ENCODE measurements at regions not wholly inside any gene's neighbourhood (a gene's known extent, or its start where the extent isn't known, plus 50 kb on each side); places are given as distances from the start of the nearest gene placed in this dataset.

GRCh38 chr12:89791286-89791685, 82.6 kb upstream of the ATP2B1 start (continued):
- TF ChIP-seq PAX5 (IDR thresholded peaks at IDR 0.05; ENCODE audit: borderline replicate concordance, low read depth, low read length): no peak
- TF ChIP-seq CBX3 (IDR thresholded peaks at IDR 0.05; ENCODE audit: borderline replicate concordance, low read depth): no peak
- no peak for TF ChIP-seq MTA3 (IDR thresholded peaks at IDR 0.05; ENCODE audit: borderline replicate concordance, low read length)
- TF ChIP-seq HDAC6 (IDR thresholded peaks at IDR 0.05; ENCODE audit: unreplicated experiment): no peak
- no peak for TF ChIP-seq ZNF622 (IDR thresholded peaks at IDR 0.05)
- TF ChIP-seq CHD1 (IDR thresholded peaks at IDR 0.05; ENCODE audit: low read depth, low read length): no peak
- no peak for TF ChIP-seq FOXK2 (IDR thresholded peaks at IDR 0.05)
- no peak for TF ChIP-seq ATF2 (IDR thresholded peaks at IDR 0.05; ENCODE audit: low read length)
- no peak for TF ChIP-seq ZBTB11 (CRISPR knock-in tag; IDR thresholded peaks at IDR 0.05)

- ChIA-PET RAD21 (ENCODE audit: unreplicated experiment) (interaction anchor here (1.5 kb wide), 1 partner anchor 10 kb away, joined by 3 read pairs; no protein-coding TSS in a partner anchor), SMC1A (ENCODE audit: uncharacterized antibody, unreplicated experiment) (interaction anchor here (1.0 to 1.9 kb wide), 4 partner anchors 8 to 170 kb away, joined by 3 to 6 read pairs (median 5); no protein-coding TSS in a partner anchor), POLR2A (no interaction called here), CTCF (no interaction called here)
- H3K36me3 ChIP-seq (ENCODE audit: control insufficient read depth in 2 of 2, insufficient read depth in 2 of 2, low read length in 1 of 2): no peaks in the 10 kb centered on the region
- ATAC-seq: peak; percentile 91
- in situ Hi-C loops (cut with MboI) (no loop called here), intact Hi-C loops (cut with micrococcal nuclease; ENCODE audit: unreplicated experiment) (no loop called here)
- H3K27ac ChIP-seq (ENCODE audit: control insufficient read depth, insufficient read depth): no peak overlapping the region
- H3K27me3 ChIP-seq (replicated peaks in 1 of 2; ENCODE audit: control insufficient read depth in 2 of 2, insufficient read depth in 2 of 2, low read length in 1 of 2): no peaks in the 10 kb centered on the region
- peaks cover 10% of the 10 kb centered on the region for H3K9me3 ChIP-seq (replicated peaks; ENCODE audit: control insufficient read depth, insufficient read depth, low read length)
- DNase-seq (ENCODE audit: low read depth, low spot score): peak; percentile 43
- no peak overlapping the region for H3K4me3 ChIP-seq
- H3K9ac ChIP-seq (ENCODE audit: control insufficient read depth, insufficient read depth, low read length): no peak overlapping the region
- H3K79me2 ChIP-seq (ENCODE audit: control insufficient read depth, insufficient read depth, low read length): no peaks in the 10 kb centered on the region
- no peak overlapping the region for H2AFZ ChIP-seq (ENCODE audit: control insufficient read depth, low read depth, low read length)
- no peaks in the 10 kb centered on the region for H4K20me1 ChIP-seq (ENCODE audit: control insufficient read depth, insufficient read depth)
- H3K4me2 ChIP-seq (ENCODE audit: control insufficient read depth, insufficient read depth): no peak overlapping the region
- FAIRE-seq: no peak
- H3K4me1 ChIP-seq (ENCODE audit: control insufficient read depth, insufficient read depth, low read length): peaks cover 4% of the 10 kb centered on the region; the same call in 1 of the 2 replicates
- no TSS peak for BruUV-seq (replicated peaks)
- WGBS (ENCODE audit: insufficient coverage, insufficient replicate concordance, low lambda C conversion rate, missing lambda C conversion rate): 0% methylated on average over 1 of the region's 1 CpG
- TF ChIP-seq ZNF217 (IDR thresholded peaks at IDR 0.05) (peak; percentile 44; the same call in 1 of the 2 replicates), POLR2A (IDR thresholded peaks at IDR 0.05; ENCODE audit: low read depth, low read length) (no peak), MTA3 (IDR thresholded peaks at IDR 0.05; ENCODE audit: borderline replicate concordance, low read length) (no peak), SPI1 (IDR thresholded peaks at IDR 0.05; ENCODE audit: borderline replicate concordance, insufficient read depth, low read depth, low read length) (peak; percentile 96), ATF2 (IDR thresholded peaks at IDR 0.05; ENCODE audit: low read length) (no peak), EED (IDR thresholded peaks at IDR 0.05; ENCODE audit: low read depth) (peak; percentile 73), NFXL1 (IDR thresholded peaks at IDR 0.05; ENCODE audit: borderline replicate concordance) (no peak), SIN3A (IDR thresholded peaks at IDR 0.05; ENCODE audit: low read depth, low read length) (no peak), DPF2 (IDR thresholded peaks at IDR 0.05) (peak; percentile 54; the same call in 1 of the 2 replicates), IKZF2 (IDR thresholded peaks at IDR 0.05) (peak; percentile 90 to 92), BHLHE40 (IDR thresholded peaks at IDR 0.05; ENCODE audit: borderline replicate concordance in 1 of 2, low read depth in 2 of 2, low read length in 1 of 2) (no peak), WRNIP1 (IDR thresholded peaks at IDR 0.05; ENCODE audit: borderline replicate concordance, low read depth, low read length) (no peak), ZNF384 (IDR thresholded peaks at IDR 0.05; ENCODE audit: borderline replicate concordance, low read depth, low read length) (no peak)
Observed at GRCh38 chr12:89789862-89790261, 81.2 kb upstream of the ATP2B1 start.

Data from GM12878 (cell line).